ENCODE measurements at regions not wholly inside any gene's neighbourhood (a gene's known extent, or its start where the extent isn't known, plus 50 kb on each side); places are given as distances from the start of the nearest gene placed in this dataset.

GRCh38 chr6:10235344-10235743 is 179.5 kb downstream of the TFAP2A start:
- DNase-seq: no peak

- DNase-seq: no peak
Measured at GRCh38 chr6:10230531-10230930, 184.3 kb downstream of the TFAP2A start.

- DNase-seq: no peak
Measured at GRCh38 chr6:10223841-10224240, 191.0 kb downstream of the TFAP2A start.

- DNase-seq: no peak
Measured at GRCh38 chr6:10221178-10221577, 193.7 kb downstream of the TFAP2A start.

GRCh38 chr6:10219510-10219909 is 195.4 kb downstream of the TFAP2A start:
- DNase-seq: no peak

GRCh38 chr6:10217111-10217510 is 197.8 kb downstream of the TFAP2A start:
- no peak for DNase-seq

- DNase-seq: no peak
Measured at GRCh38 chr6:10215326-10216110, 199.4 kb downstream of the TFAP2A start.

GRCh38 chr6:10210052-10210451 is 204.8 kb downstream of the TFAP2A start:
- DNase-seq: no peak

- no peak for DNase-seq
Measured at GRCh38 chr6:10205892-10206291, 209.0 kb downstream of the TFAP2A start.

GRCh38 chr6:10205120-10205519 is 209.8 kb downstream of the TFAP2A start:
- DNase-seq: peak; percentile 44

- no peak for DNase-seq
Measured at GRCh38 chr6:10203651-10204050, 211.2 kb downstream of the TFAP2A start.

GRCh38 chr6:10202581-10202980 is 212.3 kb downstream of the TFAP2A start:
- DNase-seq: no peak

GRCh38 chr6:10201606-10202510 is 213.0 kb downstream of the TFAP2A start:
- DNase-seq: no peak

- DNase-seq: no peak
Measured at GRCh38 chr6:10196090-10196489, 218.8 kb downstream of the TFAP2A start.

GRCh38 chr6:10194816-10195672 is 219.8 kb downstream of the TFAP2A start:
- DNase-seq: no peak

- no peak for DNase-seq
Measured at GRCh38 chr6:10193321-10193720, 221.6 kb downstream of the TFAP2A start.

- no peak for DNase-seq
Measured at GRCh38 chr6:10190042-10190441, 224.8 kb downstream of the TFAP2A start.

GRCh38 chr6:10184371-10185227 is 230.3 kb downstream of the TFAP2A start:
- no peak for DNase-seq

- DNase-seq: peak; percentile 3
Measured at GRCh38 chr6:10180138-10181074, 234.5 kb downstream of the TFAP2A start.

GRCh38 chr6:10177704-10178103 is 237.2 kb downstream of the TFAP2A start:
- no peak for DNase-seq

GRCh38 chr6:10175362-10175761 is 239.5 kb downstream of the TFAP2A start:
- no peak for DNase-seq

Data from COR-L47 (cell line).